ENCODE measurements at regions not wholly inside any gene's neighbourhood (a gene's known extent, or its start where the extent isn't known, plus 50 kb on each side); places are given as distances from the start of the nearest gene placed in this dataset.

DNA sequence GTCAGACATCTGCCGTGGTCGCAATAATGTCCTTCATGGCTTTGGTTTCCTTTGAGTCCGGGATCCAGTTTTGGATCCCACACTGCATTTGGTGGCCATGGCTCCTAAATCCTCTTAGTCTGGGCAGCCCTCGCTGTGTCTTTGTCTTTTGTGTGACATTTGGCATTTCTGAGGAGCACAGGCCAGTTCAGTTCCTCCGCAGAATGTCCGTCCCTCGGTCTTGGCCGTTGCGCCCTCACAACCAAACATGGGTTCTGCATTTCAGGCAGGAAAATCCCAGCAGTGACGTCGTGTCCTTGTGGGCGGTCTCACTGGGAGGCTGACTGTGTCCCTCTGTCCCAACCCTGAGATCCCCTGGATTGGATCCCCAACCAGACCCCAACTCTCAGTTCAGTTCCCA, 172.9 kb upstream of the PPP1R26 start:
- TF ChIP-seq, protein P1, sequence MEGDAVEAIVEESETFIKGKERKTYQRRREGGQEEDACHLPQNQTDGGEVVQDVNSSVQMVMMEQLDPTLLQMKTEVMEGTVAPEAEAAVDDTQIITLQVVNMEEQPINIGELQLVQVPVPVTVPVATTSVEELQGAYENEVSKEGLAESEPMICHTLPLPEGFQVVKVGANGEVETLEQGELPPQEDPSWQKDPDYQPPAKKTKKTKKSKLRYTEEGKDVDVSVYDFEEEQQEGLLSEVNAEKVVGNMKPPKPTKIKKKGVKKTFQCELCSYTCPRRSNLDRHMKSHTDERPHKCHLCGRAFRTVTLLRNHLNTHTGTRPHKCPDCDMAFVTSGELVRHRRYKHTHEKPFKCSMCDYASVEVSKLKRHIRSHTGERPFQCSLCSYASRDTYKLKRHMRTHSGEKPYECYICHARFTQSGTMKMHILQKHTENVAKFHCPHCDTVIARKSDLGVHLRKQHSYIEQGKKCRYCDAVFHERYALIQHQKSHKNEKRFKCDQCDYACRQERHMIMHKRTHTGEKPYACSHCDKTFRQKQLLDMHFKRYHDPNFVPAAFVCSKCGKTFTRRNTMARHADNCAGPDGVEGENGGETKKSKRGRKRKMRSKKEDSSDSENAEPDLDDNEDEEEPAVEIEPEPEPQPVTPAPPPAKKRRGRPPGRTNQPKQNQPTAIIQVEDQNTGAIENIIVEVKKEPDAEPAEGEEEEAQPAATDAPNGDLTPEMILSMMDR (IDR thresholded peaks at IDR 0.05 in 4 of 5, conservative IDR thresholded peaks at IDR 0.05 in 1 of 5): no peak
- no peak for TF ChIP-seq POLR2A (IDR thresholded peaks at IDR 0.05)

All from gastrocnemius medialis (tissue), 4 donors.